Stimulated activated CD4-positive, alpha-beta T cell treated with anti-CD3 and anti-CD28 coated beads, TNF-alpha, amount 100 ng/mL, for 24 hours (primary cell): ENCODE measurements at regions not wholly inside any gene's neighbourhood (a gene's known extent, or its start where the extent isn't known, plus 50 kb on each side); places are given as distances from the start of the nearest gene placed in this dataset.

Source experiments
- DNase-seq, 3 experiments: peaks; one replicate each; pipeline ENCODE4 v3.0.0-alpha.2; 2020; ENCODE audit warnings: low read depth in 3 of 3

DNA sequence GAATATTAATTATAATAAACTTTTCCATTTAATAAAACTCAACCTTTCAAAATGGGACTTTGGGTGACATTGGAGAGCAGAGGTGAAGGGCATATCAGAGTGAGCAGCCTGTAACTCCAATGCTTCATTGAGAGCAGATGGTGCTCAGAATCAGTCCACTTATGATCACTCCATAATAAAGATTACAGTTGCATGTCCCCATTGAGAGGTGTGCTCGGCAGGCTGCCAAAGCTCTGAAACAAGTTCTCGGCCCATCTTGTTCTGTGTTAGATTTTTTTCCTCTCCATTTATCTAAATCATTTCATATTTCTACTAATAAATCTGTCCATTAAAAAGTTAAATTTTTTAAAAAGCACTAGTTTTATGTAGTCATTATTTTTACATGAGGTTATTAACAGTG, 1786.4 kb upstream of the WWC1 start:
- no peak for DNase-seq

DNA sequence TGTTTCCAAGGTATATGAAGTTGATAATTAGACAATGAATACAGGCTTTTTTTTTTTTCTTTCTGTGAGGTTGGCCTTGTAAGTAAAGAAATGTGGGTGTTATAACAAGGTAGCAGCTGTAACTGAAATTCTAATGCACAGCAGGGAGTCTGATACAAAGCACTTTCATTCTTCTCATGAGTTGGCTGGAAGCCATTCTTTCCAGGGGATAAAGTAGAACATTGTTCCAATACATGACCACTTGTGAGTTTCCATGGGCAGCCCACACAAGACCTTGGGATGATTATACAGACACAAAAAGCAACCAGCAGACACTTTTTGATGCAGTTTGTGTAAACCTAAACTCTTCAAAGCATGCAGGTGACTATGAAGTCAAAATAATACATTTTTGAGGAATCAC, 1785.9 kb upstream of the WWC1 start:
- DNase-seq = no peak

DNA sequence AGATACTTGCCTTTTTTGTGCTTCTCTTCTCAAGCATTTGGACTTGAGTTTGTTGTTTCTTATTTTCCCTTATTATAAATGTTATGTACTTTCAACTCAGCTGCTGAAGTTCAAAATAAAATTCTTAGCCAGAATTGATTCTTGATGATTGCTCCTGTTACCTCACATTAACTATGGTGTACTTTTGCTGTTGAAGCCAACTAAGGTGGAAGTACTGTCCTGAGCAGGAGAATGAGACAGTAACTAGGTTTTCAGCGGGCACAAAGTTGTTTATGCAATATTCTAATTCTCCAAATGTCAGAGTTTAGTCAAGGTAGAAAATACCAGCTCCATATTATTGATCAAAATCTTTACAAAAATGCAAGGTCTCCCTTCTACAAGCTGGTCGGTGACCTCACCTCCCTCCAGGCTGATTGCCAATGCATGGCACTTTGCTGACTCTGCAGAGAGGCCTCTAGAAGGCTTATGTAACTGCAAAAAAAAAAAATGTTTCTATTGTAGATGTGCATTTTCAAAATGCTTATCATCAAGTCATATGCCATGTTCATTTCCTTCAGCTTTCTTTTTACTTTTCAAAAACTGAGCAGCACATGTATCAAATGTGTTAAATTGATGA, 1783.5 kb upstream of the WWC1 start:
- DNase-seq = no peak

DNA sequence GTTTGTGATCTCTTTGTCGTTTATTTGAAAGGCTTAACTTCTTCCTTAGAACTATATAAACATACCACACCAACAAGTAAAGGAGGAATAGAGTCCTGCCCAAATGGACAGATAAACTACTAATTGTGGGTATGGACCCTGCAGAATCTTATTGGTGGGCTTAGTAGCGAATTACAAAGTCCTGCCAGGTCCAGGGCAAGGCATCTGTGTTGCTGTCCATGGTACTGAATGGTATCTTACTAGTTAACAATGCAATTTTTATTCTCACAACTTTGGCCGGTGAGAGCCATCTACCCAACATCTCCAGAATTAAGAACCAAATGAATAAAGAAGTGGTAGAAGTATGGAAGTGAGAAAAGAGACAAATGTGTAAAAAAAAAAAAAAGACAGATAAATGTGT, 1782.4 kb upstream of the WWC1 start:
- DNase-seq = no peak

DNA sequence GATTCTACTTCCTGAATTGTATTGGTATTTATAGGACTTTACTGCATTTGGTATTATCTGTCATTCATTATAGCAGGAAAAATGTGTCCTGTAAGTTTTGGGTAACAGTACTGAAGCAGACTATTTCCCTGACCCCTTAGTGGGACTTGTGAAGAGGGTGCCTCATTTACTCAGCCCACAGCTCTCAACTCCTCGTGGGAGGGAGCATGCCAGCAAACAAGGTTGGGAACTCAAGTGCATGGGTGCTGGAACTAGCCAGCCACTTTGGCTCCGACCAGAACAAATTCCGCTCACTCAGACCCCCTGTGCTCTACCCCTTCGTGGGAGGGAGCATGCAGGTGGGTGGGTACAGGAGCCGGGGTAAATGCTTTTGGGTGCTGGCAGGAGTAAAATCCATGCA, 1773.5 kb upstream of the WWC1 start:
- DNase-seq = no peak

DNA sequence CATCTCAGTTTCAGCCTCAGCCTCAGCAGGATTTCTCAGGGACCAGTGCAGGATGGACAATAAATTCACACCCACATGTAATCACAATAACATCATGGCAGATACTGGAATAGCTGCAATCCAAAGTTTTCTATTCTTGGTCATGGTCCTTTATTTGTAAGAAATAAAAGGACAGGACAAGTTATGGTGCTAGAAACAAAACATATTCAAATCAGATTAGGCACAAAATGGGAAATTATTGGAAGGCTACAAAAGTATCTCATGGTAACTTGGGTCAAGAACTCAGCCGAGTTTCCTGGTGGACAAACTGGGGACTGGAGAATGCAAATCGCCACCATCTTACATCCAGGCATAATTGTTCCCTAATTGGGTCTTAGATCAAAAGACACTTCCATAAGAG, 1768.2 kb upstream of the WWC1 start:
- no peak for DNase-seq

DNA sequence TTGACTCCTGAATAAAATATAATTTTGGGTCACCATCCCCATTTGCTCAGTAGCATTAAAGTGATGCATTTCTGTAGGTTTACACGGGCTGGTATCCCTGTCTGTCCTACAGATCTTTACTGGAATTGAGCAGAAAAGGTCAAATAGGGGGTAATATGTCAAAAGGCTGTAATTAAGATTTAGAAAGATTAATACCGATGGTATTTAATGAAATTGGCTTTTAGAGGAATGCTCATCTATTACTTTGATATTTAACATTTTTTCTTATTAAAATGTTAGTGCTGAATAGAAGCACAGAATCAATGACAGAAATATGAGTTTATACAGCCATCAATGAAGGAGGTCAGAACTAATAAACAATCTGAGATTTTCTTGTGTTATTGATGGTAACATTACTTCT, 1762.2 kb upstream of the WWC1 start:
- DNase-seq = no peak

DNA sequence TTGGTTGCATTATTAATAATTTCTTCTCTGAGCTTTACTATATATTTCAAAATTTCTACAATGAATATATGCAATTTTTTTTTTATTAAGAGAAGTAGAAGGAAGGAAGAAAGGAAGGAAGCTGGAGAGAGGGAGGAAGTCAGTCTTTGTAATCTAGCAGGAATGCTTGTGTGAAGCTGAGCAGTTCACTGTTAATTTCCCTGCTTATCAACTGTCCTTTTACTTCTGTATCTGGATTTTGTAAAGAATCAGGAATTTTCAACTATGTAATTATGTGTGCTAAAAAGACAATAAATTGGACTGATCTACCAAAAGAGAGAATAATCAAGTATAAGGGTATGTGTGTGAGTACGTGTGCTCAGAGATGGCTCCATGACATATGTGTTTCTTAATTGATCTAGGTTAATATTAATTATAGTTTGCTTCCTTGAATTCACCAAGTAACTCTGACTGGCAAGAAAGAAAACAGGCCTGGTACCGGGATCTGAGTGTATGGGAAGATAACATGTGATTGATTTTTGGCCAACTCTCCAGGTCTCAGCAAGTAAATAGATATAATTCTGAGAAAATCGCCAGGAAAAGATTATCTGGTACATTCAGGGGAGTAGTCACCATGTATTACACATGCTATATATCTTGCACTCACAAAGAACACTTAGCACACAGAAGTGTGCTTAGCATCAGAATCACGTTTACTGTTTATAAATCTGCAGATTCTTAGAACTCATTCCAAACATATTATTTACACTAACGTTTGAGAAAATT, 1758.8 kb upstream of the WWC1 start:
- no peak for DNase-seq

DNA sequence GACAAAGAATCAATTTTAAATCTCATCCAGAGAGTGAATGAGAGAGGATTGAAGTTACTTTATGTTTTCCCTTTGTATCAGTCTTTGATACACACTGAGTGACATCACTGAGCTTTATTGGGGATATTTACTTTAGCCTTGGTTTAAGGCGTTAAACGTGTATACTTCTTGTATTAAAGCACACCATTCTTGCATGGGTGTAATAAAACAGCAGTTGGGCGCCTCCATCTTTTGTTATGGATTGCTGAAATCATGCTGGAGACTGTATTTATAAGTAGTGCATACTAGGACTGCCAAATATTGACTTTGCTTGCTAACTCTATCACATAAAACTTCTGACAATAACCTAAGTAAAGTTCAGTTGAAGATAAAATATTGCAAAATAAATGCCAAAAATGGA, 1755.8 kb upstream of the WWC1 start:
- no peak for DNase-seq

DNA sequence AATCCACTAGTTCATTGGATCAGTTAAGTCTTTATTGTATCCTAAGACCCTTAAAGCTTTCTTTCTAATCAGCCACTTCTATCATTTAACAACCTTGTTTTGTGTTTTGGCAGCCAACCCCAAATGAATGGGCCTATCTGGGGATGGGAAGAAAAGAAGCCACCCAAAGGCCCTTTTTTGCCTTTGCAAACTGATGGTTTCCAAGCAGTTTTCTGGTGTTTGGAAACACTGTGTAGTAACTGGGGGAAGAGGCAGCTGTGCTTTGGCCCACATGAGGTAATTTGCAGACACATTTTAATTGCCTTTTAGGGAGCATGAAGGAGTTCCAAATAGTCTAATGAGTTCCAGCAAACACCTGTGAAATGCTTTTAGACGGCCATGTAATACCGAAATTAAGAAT, 1751.3 kb upstream of the WWC1 start:
- no peak for DNase-seq

DNA sequence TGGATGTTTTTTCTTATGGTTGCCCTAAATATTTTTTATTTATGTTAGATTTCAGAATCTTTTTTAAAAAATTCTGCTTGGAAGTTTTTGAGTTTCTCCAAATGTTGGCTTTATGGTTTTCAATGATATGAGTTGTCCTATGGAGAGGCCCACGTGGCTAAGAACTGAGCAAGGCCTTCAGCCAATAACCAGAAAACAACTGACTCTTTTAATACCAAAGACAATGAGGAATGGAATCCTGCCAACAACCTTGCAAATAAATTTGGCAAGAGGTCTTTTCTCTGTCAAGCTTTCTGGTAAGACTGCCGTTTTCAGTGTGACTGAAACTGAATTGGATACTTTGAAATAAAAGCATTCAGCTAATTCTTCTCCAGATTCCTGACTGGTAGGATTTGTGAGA, 1740.1 kb upstream of the WWC1 start:
- no peak for DNase-seq

DNA sequence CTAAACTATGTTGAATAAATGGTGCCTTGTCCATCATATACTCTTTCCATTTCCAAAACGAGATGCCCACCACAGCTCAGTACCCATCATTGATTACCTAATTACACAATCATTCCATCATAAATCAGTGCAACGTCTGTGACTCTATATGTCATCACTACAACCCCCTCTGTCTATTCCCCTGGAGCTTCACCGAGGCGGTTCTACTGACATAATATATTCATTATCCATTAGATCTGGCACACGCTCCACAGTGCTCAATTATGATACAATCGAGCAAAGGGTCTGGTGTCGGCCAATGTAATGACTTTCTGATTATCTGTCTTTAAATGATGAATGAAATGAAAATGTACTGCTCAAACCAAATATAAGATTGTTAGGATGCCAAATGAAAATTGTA, 1737.7 kb upstream of the WWC1 start:
- no peak for DNase-seq

DNA sequence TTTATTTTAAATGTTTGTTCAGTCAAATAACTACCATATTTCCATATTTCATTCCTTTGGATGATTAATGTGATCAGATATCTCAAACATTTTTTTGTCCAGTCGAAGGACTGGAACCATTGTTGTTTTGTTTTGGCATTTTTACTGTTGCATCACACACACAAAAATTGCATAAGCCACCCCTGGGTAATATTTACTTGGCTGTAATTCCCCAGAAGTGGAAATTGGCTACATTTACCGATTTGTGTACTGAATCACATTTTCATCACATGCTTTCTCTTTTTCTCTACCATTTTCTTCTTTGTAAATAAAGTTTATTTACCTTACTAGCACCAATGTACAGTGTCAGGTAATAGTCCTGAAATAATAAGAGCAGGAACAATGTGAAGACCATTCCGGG, 1729.7 kb upstream of the WWC1 start:
- DNase-seq = no peak

DNA sequence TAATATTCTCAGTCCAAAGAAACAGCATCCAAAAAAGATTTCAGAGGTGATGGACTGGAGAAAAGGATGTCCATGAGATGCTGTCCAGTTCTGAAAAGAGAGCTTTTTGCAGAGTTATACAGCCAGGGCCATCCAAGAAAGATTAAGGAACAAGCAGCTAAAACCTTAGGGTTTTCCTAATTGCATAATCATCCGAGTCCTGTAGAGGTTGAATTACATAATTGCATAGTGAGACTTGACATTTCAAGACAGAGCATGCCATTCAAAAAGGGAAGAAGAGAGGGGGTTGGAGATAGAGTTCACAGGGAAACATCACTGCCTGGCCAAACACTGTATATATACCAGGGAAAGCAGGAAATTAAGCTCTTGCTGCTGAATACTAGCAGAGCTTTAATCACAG, 1729.2 kb upstream of the WWC1 start:
- no peak for DNase-seq

DNA sequence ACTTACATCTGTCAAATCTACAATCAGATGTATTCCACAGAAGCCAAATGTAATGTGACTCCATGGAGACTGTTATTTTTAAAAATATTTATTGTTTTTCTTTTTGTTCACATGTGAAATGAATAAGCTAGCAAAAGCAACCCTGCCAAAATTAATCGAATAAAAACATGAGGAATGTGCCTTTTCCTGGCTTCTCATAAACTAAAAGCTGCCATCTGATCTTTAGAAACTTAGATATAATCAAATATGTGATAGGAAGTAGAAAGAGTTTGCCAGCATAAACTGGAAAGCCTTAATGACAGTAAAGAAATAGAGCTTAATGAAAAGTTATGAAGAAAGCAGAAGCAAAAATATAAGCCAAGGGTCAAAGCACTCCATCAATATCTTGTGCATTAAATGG, 1724.7 kb upstream of the WWC1 start:
- DNase-seq = no peak

DNA sequence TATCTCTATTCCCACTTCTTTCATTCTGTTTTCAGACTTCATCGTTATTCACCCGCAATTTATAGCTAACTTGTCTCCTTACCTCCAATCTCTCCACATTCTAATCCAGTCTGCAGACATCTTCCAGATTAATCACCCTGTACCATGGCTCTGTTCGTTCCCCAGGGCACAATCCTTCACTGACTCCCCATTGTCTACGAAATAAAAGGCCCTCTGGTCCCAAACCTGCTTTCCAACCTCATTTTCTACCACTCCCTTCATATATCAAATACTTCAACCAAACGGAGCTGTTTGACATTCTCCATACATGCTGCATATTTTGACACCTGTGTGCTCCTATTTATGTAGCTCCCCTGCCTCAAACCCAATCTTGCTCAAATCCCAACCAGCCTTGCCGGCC, 1720.6 kb upstream of the WWC1 start:
- no peak for DNase-seq

DNA sequence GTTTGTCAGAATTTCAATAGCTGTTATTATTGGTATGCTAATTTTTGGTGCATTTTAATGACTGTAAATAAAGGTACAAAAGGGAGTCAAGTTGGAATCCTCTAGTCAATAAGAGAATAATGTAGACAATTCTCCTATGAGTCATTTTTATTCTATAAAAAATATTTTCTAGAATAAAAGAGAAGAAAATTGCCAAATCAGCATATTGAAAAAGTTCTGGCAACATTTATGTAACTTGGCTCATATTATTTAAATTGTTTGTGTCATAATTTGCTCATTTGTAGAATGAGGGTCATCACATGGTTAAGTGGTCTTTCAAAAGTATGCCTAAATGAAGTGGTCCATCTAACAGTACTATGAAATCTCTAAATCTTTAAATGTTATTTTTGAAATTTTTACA, 1719.8 kb upstream of the WWC1 start:
- DNase-seq = no peak

DNA sequence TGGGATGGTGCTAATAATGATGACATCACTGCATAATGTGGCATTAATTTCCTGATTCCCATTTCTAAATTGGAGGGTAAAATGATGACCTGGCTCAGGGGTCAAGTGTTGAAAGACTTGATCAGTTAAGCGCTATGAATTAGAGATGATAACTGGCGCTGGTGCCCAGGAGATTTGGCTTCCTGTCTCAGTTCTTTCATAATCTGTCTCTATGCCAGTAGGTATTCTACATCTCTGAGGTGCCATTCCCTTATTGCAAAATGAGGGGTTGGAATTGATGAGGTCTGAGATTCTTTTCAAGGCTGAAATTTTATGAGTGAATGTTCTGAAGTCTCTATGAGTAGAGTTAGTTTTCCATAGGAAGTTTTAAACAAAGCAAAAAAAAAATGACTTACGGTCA, 1715.1 kb upstream of the WWC1 start:
- DNase-seq = no peak

DNA sequence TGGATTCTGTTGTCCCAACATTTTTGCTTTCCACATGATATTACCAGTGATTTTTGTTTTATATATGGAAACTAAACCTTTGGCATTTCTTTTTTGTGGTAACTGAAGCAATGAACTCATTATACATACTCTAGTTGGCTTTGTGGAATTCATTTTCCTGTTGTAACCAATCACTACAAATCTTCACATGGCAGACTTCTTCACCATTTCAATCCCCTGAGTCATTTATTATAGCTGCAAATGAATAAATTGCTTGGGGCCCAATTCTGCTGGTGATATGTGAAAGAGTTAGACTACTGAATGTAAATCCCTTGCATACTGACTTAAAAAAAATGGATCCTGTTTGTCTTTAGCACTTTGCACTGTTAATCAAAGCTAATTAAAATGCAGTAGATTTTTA, 1709.6 kb upstream of the WWC1 start:
- DNase-seq = no peak

DNA sequence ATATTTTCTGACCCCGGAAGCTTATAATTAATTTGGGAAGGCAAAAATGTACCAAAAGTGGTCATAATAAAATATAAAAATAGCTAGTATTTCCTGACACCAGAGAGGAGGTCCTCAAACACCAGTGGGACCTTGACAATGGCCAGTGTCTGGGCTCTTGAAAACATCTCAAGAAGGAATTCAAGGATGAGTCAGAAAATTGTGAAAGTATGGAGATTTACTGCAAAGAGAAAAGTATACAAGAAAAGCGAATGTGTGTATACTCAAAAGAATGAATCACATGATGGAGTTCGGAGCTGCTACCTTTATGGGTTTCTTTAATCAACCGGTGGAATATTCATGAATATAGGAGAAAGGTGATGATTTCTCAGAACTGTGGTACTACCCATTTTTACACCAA, 1709.0 kb upstream of the WWC1 start:
- no peak for DNase-seq

DNA sequence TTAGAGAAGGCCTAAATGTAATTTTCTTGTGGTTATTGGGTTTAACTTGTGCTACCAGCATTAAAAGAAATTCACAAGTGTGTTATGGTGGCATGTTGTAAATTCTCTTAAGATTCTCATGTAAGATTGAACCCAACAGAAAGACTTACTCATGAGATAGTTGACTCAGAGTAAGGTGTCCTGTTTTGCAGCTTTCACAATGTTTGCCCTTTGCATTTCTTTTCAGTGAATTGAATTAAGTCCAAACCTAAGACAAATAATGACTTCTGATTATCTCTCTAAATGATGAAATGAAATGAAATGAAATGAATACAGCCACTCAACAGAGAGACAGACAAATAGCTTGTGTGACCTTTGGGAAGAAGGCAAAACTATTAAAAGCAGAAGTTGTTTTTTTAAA, 1696.9 kb upstream of the WWC1 start:
- no peak for DNase-seq

DNA sequence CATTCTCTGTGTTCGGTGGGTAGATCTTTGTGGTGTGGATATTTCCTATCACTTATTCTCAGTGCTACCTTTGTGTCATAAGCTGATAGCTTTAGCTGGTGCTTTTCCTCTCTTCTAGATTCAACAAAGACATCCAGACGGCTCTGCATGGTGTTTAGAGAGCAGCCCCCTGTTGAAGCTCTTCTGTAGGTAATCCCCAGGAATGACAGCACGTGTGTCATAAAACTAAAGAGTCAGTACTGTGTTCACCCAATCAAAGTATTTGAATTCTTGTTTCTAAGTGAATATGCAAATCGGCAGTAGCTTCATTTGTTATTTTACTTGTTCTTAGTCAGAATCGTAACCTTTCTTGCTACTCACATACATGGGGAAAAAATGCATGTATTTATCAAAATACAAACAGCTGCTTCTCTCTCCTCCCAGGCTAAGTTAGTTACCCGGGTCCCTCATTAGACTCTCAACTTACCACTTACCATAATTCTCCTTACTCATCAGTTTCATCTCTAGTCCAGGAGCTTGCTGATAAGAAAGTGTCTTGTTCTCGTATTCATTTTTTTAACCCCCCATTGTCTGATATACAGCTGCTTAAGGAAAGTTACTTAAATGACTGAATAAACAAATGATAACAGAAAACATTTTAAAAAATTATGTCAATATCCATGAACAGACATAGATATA, 1696.0 kb upstream of the WWC1 start:
- no peak for DNase-seq

DNA sequence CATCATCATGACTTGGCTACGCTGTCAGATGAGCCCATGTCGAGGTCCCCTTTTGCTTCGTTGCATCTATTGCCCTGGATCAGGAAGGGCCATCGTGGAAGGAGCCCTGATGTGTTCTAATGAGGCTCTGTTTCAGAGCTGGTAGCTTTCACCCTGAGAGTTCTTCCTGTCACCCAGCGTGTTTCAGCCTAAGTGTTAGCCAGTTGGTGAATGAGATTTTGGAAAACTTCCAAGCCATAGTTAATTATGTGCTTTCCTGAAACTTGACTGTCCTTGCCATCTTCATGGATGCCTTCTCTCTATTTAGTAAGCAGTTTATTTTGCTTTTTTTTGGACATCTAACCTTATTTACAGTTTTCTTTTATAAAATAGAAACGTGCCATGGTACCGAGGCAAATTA, 1695.4 kb upstream of the WWC1 start:
- DNase-seq = no peak
